ENCODE measurements at regions not wholly inside any gene's neighbourhood (a gene's known extent, or its start where the extent isn't known, plus 50 kb on each side); places are given as distances from the start of the nearest gene placed in this dataset.

GRCh38 chr7:113349339-113349738 lies 231.0 kb upstream of the SMIM30 start:
- ATAC-seq, result no peak
- TF ChIP-seq PPARA (CRISPR knock-in tag; IDR thresholded peaks at IDR 0.05; ENCODE audit: borderline replicate concordance) (no peak), CSDC2 (CRISPR knock-in tag; IDR thresholded peaks at IDR 0.05) (no peak), SNAI2 (CRISPR knock-in tag; IDR thresholded peaks at IDR 0.05) (no peak), ARNTL (CRISPR knock-in tag; IDR thresholded peaks at IDR 0.05; ENCODE audit: borderline replicate concordance, low read depth) (no peak)

- ATAC-seq, result no peak
Measured at GRCh38 chr7:113339661-113340060, 221.3 kb upstream of the SMIM30 start.

More at GRCh38 chr7:113339661-113340060, 221.3 kb upstream of the SMIM30 start:
- TF ChIP-seq TSHZ2 (CRISPR knock-in tag; IDR thresholded peaks at IDR 0.05) (no peak), GLIS3 (CRISPR knock-in tag; IDR thresholded peaks at IDR 0.05) (no peak), SNAI2 (CRISPR knock-in tag; IDR thresholded peaks at IDR 0.05) (no peak), CREB5 (CRISPR knock-in tag; IDR thresholded peaks at IDR 0.05; ENCODE audit: low read depth) (no peak), PATZ1 (CRISPR knock-in tag; IDR thresholded peaks at IDR 0.05; ENCODE audit: borderline replicate concordance) (no peak), ESRRG (CRISPR knock-in tag; IDR thresholded peaks at IDR 0.05) (no peak), ZNF8 (CRISPR knock-in tag; IDR thresholded peaks at IDR 0.05) (no peak), ZC3H10 (CRISPR knock-in tag; IDR thresholded peaks at IDR 0.05) (no peak), ZFP3 (CRISPR knock-in tag; IDR thresholded peaks at IDR 0.05) (no peak), CSRNP3 (CRISPR knock-in tag; IDR thresholded peaks at IDR 0.05) (no peak), RARB (CRISPR knock-in tag; IDR thresholded peaks at IDR 0.05) (no peak), POU6F1 (CRISPR knock-in tag; IDR thresholded peaks at IDR 0.05; ENCODE audit: borderline replicate concordance, low read depth) (no peak), PPARA (CRISPR knock-in tag; IDR thresholded peaks at IDR 0.05; ENCODE audit: borderline replicate concordance) (no peak), TOX (CRISPR knock-in tag; IDR thresholded peaks at IDR 0.05; ENCODE audit: borderline replicate concordance) (no peak)
